GM18508 (cell line): ENCODE measurements at regions not wholly inside any gene's neighbourhood (a gene's known extent, or its start where the extent isn't known, plus 50 kb on each side); places are given as distances from the start of the nearest gene placed in this dataset.
"Not testable (repeated sequence)": the region's sequence is repeated elsewhere in the genome, so short reads cannot be mapped to it uniquely, and the experiment has no call there.

Experiments
- ATAC-seq: cut with Tn5 transposase; IDR thresholded peaks from one replicate; pipeline ENCODE4 v1.9.1; 2021; ENCODE audit warnings: moderate number of reproducible peaks; ENCODE audit not compliant: insufficient read depth, unreplicated experiment

GRCh38 chr4:112933790-112934189 lies 115.7 kb upstream of the ANK2 start:
- no peak for ATAC-seq

- ATAC-seq: no peak
Measured at GRCh38 chr4:112938461-112939058, 110.9 kb upstream of the ANK2 start.

- no peak for ATAC-seq
Measured at GRCh38 chr4:112939901-112940300, 109.6 kb upstream of the ANK2 start.

GRCh38 chr4:112940336-112940735 lies 109.1 kb upstream of the ANK2 start:
- ATAC-seq: no peak

GRCh38 chr4:112942077-112942476 lies 107.4 kb upstream of the ANK2 start:
- ATAC-seq: no peak

- no peak for ATAC-seq
Measured at GRCh38 chr4:112942997-112943396, 106.5 kb upstream of the ANK2 start.

GRCh38 chr4:112944006-112944405 lies 105.4 kb upstream of the ANK2 start:
- ATAC-seq: no peak

GRCh38 chr4:112946127-112946526 lies 103.3 kb upstream of the ANK2 start:
- ATAC-seq: no peak

- ATAC-seq: no peak
Measured at GRCh38 chr4:112947616-112948015, 101.8 kb upstream of the ANK2 start.

GRCh38 chr4:112951362-112952312 lies 97.8 kb upstream of the ANK2 start:
- no peak for ATAC-seq

GRCh38 chr4:112952313-112952700 lies 97.1 kb upstream of the ANK2 start:
- no peak for ATAC-seq

- no peak for ATAC-seq
Measured at GRCh38 chr4:112953262-112953661, 96.2 kb upstream of the ANK2 start.

GRCh38 chr4:112954286-112954685 lies 95.2 kb upstream of the ANK2 start:
- ATAC-seq: no peak

GRCh38 chr4:112956484-112956896 lies 93.0 kb upstream of the ANK2 start:
- ATAC-seq: no peak

GRCh38 chr4:112957764-112958163 lies 91.7 kb upstream of the ANK2 start:
- ATAC-seq: not testable (repeated sequence)

- no peak for ATAC-seq
Measured at GRCh38 chr4:112966701-112967488, 82.6 kb upstream of the ANK2 start.

- no peak for ATAC-seq
Measured at GRCh38 chr4:112968451-112969159, 80.8 kb upstream of the ANK2 start.

- no peak for ATAC-seq
Measured at GRCh38 chr4:112970903-112971302, 78.5 kb upstream of the ANK2 start.

GRCh38 chr4:112973750-112974251 lies 75.7 kb upstream of the ANK2 start:
- ATAC-seq: no peak
